HL-60 (cell line): ENCODE measurements at regions not wholly inside any gene's neighbourhood (a gene's known extent, or its start where the extent isn't known, plus 50 kb on each side); places are given as distances from the start of the nearest gene placed in this dataset.

Experiments used
- CTCF ChIP-seq: IDR thresholded peaks from one replicate; pipeline ENCODE4 v1.5.1; 2011; ENCODE audit warnings: low read length, control low read depth, inconsistent platforms; ENCODE audit not compliant: insufficient read depth
- GABPA ChIP-seq: IDR thresholded peaks from 2 replicates; pipeline ENCODE4 v1.6.1; 2012; ENCODE audit warnings: low read depth
- POLR2AphosphoS5 ChIP-seq: IDR thresholded peaks from 2 replicates; pipeline ENCODE4 v1.6.1; 2012; ENCODE audit warnings: low read depth
- REST ChIP-seq: IDR thresholded peaks from 2 replicates; pipeline ENCODE4 v1.6.1; 2012; ENCODE audit warnings: low read depth; ENCODE audit not compliant: insufficient replicate concordance

DNA sequence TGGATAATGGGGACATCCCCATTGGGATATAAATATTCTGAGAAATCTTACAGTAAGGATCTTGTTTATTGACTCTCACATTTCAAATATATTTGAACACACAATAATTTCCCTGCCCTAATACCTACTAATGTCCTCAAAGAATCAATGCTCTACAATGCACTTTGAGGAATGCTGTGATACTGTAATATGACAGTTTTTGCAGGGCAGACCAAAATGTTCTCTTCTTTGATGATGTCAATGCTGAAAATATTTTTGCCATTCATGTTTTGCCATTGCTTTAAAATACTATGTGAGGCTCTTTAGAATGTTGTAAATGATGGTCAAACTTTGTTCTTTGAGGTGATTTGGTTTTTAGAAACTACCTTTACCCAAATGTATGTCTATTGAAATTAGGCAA lies 594.1 kb downstream of the INHBA start:
- no peak for TF ChIP-seq CTCF
- TF ChIP-seq GABPA: no peak
- no peak for TF ChIP-seq POLR2AphosphoS5
- no peak for TF ChIP-seq REST
